ENCODE measurements at regions not wholly inside any gene's neighbourhood (a gene's known extent, or its start where the extent isn't known, plus 50 kb on each side); places are given as distances from the start of the nearest gene placed in this dataset.

GRCh38 chr3:144128108-144128892 is 156.7 kb downstream of the DIPK2A start:
- TF ChIP-seq CTCF (IDR thresholded peaks at IDR 0.05) (no peak), ZFX (IDR thresholded peaks at IDR 0.05; ENCODE audit: borderline replicate concordance) (no peak)

Measured in 22Rv1 (cell line).